ENCODE measurements at regions not wholly inside any gene's neighbourhood (a gene's known extent, or its start where the extent isn't known, plus 50 kb on each side); places are given as distances from the start of the nearest gene placed in this dataset.

DNA sequence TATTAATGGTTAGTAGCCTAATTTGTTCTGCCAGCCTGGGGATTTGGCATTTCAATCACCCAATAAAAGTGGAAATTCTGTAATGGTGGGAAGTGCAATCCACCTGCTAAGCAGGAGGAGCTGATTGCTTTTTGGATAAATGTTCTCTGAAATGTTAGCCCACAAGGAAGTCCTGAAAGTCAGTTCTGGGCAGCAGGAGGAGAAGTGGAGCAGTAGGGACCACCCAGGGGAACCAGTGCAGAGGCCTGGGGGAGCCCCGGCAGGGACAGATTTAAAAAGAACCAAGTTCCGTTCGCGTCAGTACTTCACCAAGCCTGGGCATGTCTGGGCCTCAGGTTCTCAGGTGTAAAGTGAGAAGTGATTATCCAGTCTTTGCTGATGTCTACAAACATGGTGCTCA lies 248.5 kb upstream of the RAB6C start:
- no peak for DNase-seq (ENCODE audit: low read depth)

DNA sequence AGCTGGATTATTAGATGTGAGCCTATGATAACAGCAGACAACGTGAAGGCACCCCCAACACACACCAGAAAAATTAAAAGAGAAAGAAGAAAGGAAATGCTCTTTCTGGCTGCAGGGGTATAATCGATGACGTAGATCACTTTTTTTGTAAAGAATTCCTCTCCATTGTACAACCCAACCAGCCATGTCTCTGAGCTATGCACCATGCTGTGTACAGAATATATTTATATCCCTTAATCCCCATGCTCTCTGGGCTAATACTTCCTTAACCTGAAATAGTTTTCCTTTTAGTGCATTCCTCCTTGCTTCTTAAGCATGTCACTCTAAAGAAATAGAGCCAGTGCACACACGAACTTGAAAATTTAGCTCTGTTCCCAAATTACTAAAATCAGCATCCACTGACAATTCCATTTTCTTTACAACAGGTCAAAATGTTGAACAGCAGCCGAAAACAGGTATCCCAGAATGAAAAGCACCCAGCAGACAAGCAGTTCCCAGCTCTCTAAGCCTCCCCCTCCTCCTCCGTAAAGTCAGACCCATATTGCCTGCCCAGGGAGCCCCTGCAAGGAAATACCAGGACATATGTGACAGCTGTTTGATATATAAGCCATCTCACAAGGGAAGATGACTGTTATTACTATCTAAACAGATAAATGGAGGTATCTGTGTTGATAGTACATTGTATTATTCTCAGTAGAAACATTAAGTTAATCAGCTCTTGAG lies 247.4 kb upstream of the RAB6C start:
- no peak for DNase-seq (ENCODE audit: low read depth)

DNA sequence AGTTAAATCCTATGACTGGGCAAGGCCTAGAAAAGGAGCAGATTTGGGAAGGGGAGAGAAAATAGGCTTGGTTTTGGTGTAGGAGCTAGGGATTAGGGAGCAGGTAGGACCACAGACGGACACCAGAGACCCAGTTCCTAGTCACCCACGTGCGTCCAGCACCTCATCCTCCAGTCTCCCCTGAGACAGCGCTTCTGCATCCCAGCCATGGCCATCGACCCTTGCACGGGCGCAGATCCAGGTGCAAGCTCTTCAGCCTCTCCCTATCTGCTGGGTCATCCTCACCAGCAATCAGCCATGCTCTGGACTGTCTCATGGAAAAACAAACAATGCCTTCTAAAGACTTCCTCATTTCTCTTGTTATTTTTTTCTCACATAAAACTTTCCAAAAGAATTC lies 246.8 kb upstream of the RAB6C start:
- DNase-seq (ENCODE audit: low read depth), result no peak

DNA sequence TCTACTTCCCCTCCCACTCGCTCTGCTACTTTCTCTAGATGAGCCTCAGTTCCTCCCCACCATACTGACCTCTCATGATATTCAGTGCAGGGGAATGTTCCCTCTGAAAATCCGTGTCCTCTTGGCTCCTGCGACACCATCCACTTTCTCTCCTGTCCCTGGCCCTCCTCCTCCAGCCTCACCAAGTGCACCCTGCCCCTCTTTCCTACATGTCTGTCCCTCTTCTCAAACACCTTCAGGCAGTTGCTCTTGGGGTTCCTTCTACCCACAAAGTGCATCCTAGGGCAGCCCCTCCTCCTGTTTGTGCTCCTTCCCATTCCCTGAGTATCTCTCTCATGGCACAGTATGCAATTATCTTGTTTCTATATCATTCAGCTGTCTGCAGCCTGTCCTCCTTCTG lies 246.4 kb upstream of the RAB6C start:
- DNase-seq (ENCODE audit: low read depth), result no peak

DNA sequence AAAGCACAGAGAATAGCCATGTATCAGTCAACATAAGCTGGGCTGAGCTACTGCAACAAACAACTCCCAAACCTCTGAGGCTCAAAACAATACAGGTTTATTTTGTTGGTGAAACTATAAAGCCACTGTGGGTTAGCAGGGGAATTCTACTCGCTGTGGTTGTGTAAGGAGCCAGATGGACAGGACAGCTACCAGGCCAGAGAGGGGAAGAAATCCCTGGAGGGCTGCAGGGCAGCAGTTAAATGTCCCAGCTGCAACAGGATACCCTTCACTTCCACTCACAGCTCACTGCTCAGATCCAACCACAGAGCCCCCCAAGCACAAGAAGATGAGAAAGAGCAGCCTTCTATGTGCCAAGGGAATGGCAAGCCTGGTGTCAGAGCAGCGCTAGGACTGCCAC lies 245.9 kb upstream of the RAB6C start:
- no peak for DNase-seq (ENCODE audit: low read depth)

DNA sequence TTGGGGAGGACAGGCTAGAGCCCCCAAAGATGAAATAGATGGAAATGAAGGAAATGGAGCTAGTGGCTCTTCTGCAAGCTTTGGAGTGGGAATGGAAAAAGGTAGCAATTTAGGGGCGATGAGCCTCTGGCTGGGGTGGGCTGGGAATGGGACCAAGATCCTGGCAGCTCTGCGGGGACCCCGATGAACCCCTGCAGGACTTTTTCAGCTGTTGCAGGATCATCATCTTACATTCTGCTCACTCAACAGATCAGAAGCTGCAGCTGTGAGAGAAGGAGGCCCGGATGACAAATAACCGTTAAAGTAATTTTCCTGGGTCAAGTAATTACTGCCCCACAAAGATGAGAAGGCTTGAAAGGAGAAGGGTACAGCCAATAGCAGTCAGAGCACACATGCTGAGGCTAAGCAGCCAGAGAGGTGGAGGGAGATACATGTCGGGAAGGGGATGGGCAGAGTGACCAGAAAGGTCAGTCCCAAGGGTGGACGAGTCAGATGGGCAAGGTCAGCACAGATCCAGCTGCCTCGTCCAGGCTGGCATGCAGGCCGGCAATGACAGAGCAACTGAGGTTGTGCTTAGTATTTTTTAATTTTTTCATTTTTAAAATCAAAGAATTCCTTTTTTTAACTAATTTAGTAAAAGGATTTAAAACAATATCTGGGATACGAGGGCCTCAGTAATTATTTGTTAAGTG lies 245.0 kb upstream of the RAB6C start:
- no peak for DNase-seq (ENCODE audit: low read depth)

DNA sequence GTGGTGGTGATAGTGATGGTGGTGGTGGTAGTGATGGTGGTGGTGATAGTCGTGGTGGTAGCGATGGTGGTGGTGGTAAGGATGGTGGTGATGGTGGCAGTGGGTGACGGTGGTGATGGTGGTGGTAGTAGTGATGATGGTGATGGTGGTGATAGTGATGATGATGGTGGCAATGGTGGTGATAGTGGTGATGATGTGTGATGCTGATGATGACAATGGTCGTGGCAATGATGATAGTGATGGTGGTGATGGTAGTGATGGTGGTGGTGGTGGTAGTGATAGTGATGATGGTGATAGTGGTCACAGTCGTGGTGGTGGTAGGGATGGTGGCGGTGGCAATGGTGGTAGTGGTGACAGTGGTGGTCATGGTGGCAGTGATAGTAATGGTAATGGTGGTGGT lies 243.9 kb upstream of the RAB6C start:
- DNase-seq (ENCODE audit: low read depth), result no peak

DNA sequence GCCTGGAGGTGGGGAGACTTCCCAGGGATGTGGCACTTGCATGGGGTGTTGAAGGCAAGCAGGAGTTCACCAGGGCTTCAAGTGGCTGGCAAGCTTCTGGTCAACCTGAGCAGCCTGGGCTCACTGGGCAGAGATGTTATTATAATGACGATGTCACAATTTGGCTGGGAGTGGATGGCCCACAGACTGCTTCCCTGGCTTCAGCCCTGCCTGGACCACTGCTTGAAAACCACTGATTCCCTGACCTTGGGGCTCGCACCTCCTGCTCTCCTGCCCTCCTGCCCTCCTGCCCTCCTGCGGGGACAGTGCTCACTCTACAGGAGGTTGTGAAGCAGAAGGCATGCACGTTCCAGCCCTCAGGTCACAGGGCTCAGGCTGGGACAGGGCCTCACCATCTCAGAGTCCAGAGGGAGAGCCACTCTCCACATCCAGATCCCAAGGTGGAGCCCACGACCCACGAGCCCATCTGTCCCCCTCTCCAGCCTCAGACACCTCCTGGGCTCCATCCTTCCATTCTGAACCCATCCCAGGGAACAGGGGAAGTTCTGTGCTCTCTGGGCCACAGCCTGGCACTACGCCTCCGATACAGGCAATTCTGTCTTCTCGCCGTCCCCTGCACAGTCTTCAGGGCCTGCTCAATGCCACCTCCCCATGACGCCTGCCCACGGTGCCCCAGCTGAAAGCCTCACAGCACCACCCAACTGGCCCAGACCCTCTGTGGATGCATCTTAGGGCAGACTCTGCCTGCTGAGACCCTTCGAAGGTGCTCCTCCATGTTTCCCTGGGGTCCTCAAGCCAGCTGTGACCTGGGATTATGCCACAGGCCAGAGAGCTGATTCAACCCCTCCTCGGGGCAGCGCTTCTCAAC lies 241.6 kb upstream of the RAB6C start:
- DNase-seq (ENCODE audit: low read depth), result no peak

DNA sequence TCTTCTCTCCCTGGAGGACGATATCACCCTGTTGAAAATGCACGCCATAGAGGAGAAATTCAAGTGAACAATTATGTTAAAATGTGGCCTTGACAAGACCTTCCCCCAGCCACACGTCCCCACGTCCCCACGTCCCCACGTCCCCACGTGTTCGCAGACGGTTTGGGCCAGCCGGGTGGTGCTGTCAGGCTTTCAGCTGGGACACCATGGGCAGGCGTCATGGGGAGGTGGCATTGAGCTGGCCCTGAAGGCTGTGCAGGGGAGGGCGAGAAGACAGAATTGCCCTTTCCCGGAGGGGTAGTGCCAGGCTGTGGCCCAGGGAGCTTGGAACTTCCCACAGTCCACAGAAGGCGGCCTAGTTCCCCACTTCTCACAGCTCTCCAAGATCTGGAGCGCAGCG lies 240.7 kb upstream of the RAB6C start:
- DNase-seq (ENCODE audit: low read depth), result no peak

DNA sequence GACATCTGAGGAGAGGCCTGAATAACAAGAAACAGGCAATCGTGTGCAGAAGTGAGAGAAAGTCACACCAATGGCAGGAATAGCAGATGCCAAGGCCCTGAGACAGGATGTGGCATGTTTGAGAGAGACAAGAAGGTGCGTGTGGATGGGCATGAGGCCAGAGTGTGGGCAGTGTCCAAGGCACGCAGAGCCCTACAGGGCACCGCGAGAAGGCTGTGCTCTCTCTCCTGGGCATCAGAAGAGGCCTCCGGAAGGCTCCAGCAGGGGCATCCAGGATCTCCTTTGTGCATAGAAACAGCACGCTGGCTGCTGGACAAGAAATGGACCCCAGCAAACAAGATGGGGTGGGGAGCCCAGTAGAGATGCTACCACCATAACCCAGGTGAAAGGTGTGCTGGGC lies 239.0 kb upstream of the RAB6C start:
- no peak for DNase-seq (ENCODE audit: low read depth)

DNA sequence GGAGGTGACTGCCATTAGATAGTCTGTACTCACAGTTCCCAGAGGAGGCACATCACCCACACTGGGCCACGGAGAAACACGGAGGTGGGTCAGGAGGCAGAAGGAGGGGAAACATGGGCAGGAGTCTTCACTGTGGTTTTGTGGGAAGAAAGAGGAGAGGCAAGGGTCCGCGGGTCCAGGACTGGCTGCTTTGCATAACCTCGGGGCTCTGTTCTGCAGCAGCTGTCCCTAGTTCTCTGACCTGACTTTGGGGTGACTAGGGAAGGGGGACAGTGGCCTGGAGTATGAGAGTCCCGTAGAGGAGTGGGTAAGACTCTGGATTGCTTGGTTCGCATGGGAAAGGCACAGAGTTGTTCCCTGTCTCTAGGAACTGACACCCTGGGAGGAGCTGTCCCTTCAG lies 238.3 kb upstream of the RAB6C start:
- DNase-seq (ENCODE audit: low read depth), result no peak

DNA sequence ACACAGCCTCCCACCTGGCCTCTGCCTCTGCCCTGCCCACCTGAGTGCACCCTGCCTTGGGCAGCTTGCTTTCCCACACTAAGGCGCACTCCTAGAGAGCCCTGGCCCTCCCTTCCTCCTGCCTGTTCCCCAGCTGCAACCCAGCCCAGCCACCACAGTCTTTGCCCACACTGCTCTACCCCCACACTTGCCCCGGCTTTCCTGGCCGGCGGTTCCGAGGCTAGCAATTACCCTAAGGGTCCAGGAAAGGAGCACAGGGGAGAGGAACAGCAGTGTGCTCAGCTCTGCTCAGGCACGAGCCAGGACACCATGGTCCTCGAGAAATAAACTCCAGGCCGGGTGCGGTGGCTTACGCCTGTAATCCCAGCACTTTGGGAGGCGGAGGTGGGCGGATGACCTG lies 237.8 kb upstream of the RAB6C start:
- DNase-seq (ENCODE audit: low read depth), result no peak

DNA sequence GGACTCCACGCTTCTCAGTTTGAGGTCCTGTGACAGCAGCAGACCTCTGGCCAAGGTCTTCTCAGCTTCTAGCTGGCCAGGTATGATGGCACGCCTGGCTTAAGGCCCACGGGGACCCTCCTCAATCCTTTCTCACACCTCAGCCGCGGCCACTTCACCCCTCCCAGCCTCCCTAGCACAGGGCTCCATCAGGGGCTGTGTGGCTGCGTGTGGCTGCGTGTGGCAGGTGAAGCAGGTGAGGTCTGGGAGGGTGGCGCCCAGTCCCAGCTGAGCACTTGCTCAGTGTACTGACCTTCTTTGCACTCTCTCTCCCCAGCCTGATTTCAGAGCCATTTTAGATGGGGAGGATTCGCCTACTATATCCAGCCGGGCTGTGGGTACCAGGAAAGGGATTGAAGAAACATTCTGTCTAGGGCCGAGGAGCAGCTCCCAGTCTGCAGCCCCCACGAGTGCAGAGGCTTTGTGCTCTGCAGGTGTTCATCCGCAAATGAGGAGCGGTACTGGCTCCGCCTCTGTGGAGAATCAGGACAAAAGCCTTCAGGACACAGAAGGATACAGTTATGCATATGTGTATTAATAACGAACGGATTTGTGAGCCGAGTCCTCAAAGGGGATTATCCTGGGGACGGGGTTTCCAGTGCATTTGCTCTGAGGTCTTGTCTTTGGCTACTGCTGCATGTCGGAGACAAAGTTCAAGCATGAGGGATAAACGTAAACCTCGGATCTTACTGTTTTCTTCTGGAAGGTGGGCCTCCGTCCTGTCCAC lies 236.9 kb upstream of the RAB6C start:
- no peak for DNase-seq (ENCODE audit: low read depth)

DNA sequence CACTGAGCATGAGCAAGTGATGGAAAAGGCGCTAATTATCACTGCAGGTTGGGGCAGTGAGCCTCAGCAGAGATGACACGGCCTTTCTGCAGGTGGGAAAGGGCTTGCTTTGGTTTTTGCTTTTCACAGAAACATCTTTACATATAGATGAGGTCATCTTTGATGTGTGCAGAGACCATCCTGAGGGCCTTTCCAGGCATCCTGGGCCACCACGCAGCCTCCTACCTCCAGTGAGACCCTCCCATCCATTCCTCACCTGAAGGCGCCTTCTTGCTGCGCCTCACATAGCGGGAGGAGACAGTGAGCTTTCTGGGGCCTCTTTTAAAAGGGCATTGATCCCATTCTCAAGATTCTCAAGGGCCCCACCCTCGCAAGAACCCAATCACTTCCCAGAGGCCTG lies 235.3 kb upstream of the RAB6C start:
- DNase-seq (ENCODE audit: low read depth), result no peak

DNA sequence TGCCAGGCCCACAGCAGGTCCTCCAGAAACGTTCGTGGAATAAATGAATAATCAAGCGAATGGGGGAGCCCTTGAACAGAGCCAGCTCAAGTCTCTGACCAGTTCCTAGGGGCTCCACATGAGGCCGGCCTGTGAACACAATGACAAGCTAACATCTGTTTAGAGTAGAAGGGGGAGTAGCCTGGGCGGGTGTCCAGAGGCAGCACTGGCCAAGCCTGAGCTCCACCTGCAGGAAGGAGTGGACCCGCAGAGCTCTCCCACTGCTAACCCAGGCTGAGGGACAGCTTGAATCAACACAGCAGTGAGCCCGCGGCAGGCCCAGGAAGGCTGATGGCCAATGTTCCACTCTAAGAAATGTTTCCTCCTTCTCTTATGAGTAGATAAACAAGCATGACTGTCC lies 234.8 kb upstream of the RAB6C start:
- DNase-seq (ENCODE audit: low read depth), result no peak

DNA sequence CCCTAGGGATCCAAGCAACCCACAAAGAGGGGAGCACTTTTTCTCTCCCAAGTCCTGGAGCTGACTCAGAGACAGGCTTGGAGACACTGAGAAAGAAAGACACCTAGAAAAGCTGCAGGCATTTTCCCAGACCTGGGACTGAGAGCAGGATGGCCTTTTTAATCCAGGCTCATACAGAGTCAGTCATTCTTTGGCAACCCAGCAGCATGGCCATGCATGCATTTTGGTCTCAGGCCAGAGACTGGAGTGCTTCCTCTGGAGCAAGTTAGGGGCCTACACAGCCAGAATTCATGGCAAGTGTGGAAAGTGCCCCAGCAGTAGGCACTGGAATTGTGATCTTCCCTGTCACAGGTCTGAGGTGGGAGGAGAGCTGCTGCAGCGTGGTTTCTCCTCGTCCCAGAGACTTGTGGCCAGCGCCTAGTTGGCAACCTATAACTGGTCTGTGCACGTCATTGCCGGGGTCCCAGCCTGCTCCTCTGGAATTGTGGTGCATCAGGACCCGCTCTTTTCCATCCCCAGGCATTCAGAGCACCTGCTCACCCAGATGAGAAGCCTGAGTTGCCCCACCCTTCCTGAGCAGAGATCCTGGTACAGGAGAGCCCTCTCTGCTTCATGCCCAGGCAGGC lies 231.9 kb upstream of the RAB6C start:
- DNase-seq (ENCODE audit: low read depth), result no peak

DNA sequence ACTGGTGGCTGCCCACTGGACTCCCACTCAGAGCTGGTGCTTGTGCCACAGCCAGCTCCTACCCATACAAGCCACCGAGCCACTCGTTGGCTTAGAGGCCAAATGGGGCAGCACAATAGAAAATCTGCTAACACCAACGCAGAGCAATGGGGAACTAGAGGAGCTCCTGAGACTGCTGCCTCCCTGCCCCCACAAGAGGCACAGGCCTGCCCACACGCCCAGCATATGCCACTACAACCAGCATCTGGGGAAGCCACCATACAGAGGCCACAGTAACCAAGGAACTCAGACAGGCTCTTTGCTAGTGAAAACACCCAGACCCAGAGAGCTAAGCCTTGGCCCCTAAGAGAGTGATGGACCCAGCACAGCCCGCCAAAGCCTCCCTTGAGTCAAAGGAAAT lies 231.2 kb upstream of the RAB6C start:
- no peak for DNase-seq (ENCODE audit: low read depth)

DNA sequence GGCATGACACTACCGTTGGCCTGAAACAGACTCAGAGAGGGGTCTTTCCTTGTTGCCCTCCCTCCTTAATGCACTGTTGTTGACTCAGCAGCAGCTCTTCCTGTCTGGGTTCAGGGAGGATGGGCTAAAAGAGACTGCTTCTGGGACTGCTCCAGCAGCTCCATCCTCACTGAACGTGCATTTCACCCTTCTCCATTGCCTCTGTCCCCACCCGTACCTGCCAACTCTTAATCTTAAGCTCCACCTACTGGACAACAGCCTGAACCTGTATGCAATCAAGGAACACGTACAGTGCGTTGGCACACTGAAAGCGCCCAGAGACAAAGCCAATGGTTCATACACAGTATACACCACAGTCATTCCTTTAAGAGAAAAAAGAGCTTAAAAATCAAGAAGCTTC lies 230.8 kb upstream of the RAB6C start:
- no peak for DNase-seq (ENCODE audit: low read depth)

DNA sequence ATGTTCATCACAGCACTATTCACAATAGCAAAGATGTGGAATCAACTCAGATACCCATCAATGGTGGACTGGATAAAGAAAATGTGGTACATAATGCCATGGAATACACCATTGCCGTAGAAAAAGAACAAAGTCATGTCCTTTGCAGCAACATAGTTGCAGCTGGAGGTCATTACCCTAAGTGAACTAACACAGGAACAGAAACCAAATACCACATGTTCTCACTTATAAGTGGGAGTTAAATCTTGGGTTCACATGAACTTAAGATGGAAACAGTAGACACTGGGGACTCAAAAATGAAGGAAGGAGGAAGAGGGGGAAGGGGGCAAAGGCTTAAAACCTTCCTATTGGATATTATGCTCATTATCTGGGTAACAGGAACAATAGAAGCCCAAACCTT lies 228.1 kb upstream of the RAB6C start:
- DNase-seq (ENCODE audit: low read depth), result no peak

DNA sequence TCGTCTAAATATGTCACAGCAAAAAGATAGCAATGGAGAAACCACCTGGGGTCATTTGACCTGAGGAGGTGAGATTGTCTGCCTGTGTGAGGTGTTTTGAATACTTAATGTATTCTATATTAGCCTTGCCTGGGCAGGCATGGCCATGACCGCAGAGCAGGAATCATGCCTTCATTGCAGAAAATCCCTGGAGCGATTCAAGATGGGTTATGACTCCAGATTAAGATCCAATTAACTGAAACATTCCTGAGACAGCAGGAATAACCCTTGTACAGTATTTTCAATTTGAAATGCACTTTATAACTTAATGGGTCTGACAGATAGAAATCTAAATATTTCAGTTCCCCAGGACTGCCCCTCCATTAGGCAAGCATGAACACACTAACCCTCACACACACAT lies 227.3 kb upstream of the RAB6C start:
- DNase-seq (ENCODE audit: low read depth), result no peak

DNA sequence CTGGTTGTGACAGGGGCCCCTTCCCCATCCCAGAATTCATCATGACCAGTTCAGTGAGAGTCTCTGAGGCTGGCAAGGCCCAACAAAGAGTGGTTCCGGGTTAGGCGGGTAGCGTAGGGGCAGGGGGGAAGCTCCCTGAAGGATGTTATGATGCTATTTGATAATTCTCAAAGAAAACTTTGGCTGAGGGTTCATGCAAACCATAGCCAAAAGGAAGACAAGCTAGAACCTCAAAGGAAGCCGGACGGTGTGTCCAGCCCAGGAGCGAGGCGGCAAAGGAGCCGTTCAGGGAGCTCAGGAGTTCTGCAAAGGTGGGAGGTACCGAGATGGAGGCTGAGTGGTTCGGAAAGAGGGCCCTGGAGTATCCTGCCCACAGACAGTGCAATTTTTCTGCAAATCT lies 226.8 kb upstream of the RAB6C start:
- no peak for DNase-seq (ENCODE audit: low read depth)

DNA sequence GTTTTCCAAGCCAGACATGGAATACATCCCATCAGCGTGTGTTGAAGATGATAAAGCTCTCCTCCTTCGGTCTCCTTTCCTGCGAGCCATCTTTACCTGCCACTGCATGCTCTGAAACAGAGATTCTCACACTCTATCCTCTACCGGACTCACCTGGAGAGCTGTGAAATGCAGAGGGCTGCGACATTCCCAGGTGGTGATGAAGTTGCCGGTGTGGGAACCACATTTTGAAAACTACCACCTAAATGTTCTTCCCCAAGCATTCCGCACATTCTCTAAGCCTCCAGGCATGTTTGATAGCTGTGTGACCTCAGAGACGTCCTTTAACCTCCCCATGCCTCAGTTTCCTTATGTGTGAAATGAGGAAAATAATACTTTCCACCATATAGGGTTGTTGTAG lies 226.2 kb upstream of the RAB6C start:
- DNase-seq (ENCODE audit: low read depth), result no peak
